LNCaP clone FGC (cell line): ENCODE measurements at regions not wholly inside any gene's neighbourhood (a gene's known extent, or its start where the extent isn't known, plus 50 kb on each side); places are given as distances from the start of the nearest gene placed in this dataset.
"Not testable (repeated sequence)": the region's sequence is repeated elsewhere in the genome, so short reads cannot be mapped to it uniquely, and the experiment has no call there.

ENCODE experiments used
- DNase-seq: peaks from one replicate; pipeline ENCODE4 v3.0.0-alpha.2; 2011; ENCODE audit warnings: low read depth
- H3K4me3 ChIP-seq: 2 replicates; pipeline ENCODE4 v1.5.1; 2011; ENCODE audit warnings: mild to moderate bottlenecking, low read depth, low read length, control low read depth

DNA sequence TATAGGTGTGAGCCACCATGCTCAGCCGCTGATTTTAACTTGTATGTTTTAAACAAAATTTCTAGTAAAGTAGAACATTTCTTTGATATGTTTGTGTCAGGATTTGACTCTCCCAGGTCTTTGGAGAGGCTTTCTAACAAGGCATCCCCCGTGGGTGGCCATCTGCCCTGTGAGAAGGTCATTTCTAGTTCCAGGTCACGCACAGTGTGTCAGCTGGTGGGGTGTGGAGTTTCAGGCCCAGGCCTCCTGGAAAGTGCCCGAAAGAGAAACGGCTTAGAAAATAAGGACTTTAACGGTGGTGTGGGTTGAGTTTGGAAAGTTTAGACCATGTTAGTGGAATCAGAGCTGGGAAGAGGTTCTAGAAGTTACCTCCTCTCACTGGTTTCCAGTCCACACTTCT lies 61.0 kb downstream of the SPDYE17 start:
- not testable (repeated sequence) for DNase-seq, H3K4me3 ChIP-seq

DNA sequence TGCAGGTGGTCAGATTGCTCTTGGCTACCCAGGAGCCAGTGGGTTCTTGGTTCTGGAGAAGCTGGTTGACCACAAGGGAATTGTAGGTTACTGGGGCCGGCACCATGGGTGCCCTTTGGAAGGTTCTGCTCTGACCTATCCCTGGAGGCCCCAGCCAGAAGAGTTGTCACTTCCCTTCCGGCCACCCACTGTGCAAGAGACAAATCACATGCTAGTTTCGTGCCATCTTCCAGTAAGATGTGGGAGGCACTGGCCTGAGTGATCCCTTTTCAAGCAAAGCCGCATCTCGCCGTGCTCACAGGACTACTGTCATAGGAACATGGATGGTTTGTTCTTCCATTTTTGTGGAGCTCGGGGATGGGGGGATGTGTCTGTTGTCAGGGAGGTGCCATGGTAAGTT lies 62.3 kb downstream of the SPDYE17 start:
- not testable (repeated sequence) for DNase-seq, H3K4me3 ChIP-seq

GRCh38 chr7:76965731-76966548 lies 66.2 kb downstream of the SPDYE17 start:
- not testable (repeated sequence) for H3K4me3 ChIP-seq, DNase-seq

DNA sequence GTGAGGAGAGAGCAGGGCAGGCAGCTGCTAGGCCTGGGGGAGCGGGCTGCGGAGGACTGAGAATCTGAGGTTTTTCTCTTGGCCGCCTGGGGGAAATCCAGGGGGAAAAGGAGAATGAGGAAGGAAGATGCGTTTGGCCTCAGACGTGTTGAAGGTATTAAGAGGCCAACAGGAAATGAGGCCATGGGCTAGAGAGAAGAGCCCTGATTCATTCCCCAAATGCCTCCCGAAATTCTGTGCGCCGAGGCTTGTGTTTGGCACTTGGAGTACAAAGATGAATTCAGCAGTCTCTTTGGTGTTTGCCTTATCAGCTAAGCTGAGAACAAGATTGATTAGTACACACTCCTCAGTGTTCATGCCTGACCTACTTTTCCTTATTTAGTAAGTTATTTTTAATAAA lies 68.1 kb downstream of the SPDYE17 start:
- not testable (repeated sequence) for DNase-seq, H3K4me3 ChIP-seq

- not testable (repeated sequence) for H3K4me3 ChIP-seq, DNase-seq
Observed at GRCh38 chr7:76963061-76963460, 69.1 kb downstream of the SPDYE17 start.

GRCh38 chr7:76960400-76960986 lies 71.7 kb downstream of the SPDYE17 start:
- not testable (repeated sequence) for H3K4me3 ChIP-seq, DNase-seq

DNA sequence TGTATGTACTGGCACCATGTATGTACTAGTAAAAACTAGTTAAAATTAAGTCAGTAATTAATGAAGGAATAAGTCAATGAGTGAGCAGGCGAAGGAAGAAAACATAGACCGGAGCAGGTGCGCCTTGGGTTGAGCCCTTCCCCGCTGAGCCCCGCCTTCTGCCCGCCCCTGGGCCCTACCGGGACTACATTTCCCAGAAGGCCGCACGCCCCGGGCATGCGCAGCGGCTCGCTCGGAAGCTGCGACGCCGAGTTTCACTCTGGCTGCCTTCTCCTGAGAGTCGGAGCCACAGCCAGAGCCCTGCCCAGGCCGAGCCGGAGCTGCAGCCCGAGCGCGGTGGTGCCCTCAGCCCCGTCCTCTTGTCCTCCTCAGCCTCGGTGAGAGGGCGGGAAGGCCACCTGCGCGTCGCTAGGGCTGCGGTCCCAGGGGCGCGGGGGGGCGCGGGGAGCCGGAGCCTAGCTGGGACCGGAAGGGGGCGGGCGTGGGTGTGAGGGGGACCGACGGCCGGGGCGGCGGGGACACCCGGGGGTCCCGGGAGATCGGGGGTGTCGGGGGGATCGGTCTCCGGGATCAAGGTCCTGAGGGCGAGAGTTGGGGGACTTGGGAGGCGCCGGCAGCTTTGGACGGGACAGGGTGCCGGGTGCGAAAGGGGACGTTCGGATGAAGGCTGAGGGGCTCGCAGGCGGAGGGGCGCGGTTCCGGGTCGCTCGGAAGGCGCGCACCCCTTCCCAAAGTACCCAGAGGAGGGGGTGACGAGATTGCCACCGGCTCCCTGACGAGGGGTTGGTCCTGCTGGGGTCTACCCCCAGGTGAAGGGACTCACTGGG lies 72.4 kb downstream of the SPDYE17 start:
- not testable (repeated sequence) for DNase-seq
- peak overlapping the region; percentile 23; the same call in 1 of the 2 replicates for H3K4me3 ChIP-seq

DNA sequence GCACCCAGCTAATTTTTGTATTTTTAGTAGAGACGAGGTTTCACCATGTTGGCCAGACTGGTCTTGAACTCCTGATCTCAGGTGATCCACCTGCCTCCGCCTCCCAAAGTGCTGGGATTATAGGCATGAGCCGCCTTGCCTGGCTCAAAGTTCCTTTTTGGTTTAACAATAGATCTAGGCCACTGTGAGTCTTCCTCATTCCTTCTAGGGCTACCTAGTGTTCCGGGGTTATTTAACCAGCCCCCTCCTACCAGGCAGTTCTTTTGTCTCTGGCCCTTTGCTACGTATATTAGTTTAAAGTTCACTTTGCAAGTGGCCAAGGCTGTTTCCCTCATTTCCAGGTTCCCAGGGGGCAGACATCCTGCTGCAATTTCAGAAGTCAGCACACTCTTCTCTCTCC lies 75.6 kb downstream of the SPDYE17 start:
- not testable (repeated sequence) for DNase-seq, H3K4me3 ChIP-seq

DNA sequence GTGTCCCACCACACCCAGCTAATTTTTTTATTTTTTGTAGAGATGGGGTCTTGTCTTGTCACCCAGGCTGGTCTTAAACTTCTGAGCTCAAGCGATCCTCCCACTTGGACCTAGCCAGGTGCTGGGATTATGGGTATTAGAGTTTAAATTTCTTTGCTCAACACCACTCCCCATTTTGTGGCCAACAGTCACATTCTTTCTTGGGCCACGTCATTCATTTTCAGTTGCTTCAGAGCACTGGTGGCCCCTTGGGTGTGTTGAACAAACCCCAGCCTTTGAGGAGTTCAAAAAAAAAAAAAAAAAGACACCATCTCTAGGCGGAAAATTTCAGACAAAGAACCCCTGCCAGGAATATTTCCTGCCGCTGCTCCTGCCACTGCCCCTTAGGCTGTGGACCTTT lies 77.0 kb downstream of the SPDYE17 start:
- H3K4me3 ChIP-seq, DNase-seq: not testable (repeated sequence)

- DNase-seq = not testable (repeated sequence)
Observed at GRCh38 chr7:76944603-76945002, 87.6 kb downstream of the SPDYE17 start.

DNA sequence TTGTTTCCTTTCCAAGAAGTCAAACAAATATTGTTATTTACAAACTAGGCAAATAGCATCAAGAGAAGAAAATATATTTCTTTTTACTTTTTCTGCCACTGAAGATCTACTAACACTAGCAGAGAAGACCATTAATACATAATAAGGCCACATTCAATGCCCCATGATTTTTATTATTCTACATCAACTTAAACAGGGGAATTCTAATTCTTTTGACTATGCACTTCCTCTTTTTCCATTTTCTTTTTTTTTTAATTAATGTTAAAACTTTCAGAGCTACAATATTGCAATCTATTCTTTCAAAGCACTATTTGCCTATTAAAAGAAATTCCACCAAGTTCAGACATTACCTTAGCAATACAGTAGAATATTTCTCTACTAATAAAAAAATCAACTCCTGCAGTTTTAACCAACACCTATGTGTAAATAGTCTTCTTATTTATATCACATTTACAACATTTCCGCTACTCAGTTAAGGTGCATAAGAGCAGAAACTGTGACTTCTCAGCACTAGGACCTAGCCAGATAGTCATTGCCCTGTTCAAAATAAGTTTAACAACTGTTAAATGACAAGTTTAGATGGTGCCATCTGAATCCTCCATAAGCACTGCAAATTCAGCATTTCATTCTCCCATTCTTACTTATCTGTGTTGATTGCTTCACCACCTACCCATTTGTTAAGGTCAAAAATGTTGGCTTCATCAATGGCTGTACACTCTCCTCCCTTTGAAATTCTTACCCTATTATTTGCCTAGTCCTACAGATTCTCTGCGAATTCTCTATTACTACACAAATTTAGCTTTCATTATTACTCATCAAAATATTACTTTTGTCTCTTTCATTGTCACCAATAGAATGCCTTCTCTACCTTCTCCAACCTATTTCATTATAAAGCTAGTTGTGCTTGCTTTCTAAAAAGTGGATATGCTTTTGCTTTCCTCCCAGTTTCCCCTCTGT lies 90.1 kb downstream of the SPDYE17 start:
- not testable (repeated sequence) for DNase-seq, H3K4me3 ChIP-seq

More at GRCh38 chr7:76944603-76945002, 87.6 kb downstream of the SPDYE17 start:
- not testable (repeated sequence) for H3K4me3 ChIP-seq

DNA sequence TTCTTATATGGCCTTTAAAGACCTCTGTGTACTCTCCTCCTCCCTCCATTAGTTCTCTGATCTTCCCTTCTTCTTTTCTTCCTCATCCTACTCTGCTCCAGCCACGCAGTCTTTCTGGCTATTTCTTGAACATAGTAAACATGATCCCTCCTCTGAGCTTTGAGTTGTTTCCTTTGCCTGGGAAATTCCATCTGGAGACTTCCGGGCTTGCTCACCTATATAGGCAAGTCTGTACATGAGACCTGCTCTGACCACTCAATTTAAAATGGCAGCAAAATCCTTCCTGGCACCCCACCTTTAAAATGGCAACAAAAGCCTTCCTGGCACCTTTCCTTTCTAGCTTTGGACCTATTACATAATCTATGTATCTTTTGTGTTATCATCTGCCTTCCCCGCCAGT lies 94.4 kb downstream of the SPDYE17 start:
- DNase-seq, H3K4me3 ChIP-seq: not testable (repeated sequence)

GRCh38 chr7:76937330-76937729 lies 94.8 kb downstream of the SPDYE17 start:
- not testable (repeated sequence) for H3K4me3 ChIP-seq, DNase-seq

DNA sequence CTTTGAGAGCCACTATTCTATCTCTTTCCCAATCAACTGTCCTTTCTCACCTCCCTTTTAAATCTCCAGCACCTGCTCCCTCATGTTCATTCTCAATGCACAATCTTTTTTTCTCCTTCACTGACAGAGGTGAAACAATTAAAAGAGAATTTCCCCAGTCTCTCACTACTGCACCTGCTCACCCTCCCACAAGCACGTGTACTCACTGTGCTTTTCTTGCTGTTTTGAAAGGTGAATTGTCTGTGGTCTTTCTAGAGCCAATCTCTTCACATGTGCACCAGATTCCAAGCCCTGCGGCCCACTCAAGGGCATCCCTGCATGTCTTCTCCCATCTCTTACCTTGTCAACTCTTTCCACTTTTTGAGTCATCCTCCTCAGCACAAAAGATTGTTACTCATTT lies 95.8 kb downstream of the SPDYE17 start:
- H3K4me3 ChIP-seq, DNase-seq: not testable (repeated sequence)

DNA sequence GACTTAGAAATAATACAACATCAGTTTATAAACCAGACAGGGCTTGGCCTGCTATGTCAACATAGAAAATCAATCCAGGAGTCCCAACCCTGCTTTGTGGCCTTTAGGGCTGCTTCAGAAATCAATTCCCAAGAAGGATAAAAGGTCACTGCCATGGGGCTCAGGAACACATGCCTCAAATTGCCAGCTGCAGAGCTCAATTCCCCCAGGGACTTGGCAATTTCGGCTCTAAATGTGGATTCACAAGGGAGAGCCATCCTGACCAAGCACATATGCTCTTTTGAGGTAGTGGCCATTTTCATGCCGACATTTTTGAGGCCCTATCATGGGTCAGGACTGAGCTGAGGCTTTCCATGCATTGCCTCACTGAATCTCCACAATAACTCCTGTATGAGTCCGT lies 97.5 kb downstream of the SPDYE17 start:
- DNase-seq, H3K4me3 ChIP-seq: not testable (repeated sequence)

- not testable (repeated sequence) for H3K4me3 ChIP-seq, DNase-seq
Observed at GRCh38 chr7:76932957-76933356, 99.2 kb downstream of the SPDYE17 start.

DNA sequence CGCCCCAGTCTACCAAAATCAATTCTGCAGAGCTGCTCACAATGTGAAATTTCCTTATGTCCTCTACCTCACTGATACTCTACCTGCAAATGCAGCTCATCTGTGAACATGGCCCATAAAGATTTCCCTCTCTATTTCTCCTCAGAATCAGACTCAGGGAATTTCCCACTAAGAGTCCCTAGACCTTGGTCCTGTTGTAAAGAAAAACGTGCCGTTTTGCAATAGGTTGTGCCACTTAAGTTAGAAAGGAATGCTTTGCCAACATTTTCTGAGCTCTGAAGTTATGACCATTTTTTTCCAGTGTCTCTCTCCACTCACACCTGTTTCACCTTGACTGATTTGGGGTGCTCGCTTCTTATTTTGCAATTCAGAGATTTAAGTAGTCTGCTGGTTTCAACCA lies 100.7 kb downstream of the SPDYE17 start:
- not testable (repeated sequence) for H3K4me3 ChIP-seq, DNase-seq

DNA sequence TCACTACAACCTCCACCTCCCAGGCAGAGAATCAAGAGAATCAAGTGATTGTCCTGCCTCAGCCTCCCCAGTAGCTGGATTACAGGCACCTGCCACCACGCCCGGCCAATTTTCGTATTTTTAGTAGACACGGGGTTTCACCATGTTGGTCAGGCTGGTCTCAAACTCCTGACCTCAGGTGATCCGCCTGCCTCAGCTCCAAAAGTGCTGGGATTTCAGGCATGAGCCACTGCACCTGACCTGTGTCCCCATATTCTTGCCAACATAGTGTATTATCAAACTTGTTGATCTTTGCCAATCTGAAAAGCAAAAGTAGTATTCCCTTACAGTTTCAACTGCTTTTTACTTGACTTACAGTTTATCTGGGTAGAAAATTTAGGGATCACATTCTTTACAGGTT lies 101.7 kb downstream of the SPDYE17 start:
- H3K4me3 ChIP-seq = not testable (repeated sequence)

DNA sequence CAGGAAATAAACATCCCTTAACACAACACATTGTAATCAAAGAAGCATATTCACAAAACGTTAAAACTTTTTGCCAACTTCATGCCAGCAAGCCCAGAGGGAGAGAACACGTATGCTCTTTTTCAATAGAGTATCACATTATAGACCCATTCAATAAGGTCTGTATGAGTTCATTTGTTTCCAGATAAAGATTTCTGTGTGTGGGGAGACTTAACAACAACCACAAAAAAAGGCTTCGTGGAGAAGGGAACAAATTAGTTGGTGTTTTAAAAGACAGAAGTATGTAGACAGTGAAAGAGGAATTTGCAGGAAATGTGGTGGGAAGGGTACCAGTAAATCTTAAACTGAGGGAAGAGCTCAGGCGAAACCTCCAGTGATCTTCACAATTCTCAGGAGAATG lies 103.4 kb downstream of the SPDYE17 start:
- not testable (repeated sequence) for DNase-seq, H3K4me3 ChIP-seq

More for the DNA sequence above, 101.7 kb downstream of the SPDYE17 start:
- not testable (repeated sequence) for DNase-seq
